Ovary (tissue), 3 donors: ENCODE measurements at regions not wholly inside any gene's neighbourhood (a gene's known extent, or its start where the extent isn't known, plus 50 kb on each side); places are given as distances from the start of the nearest gene placed in this dataset.

Experiments used
- CTCF ChIP-seq, 3 donors: fragments of 450-650 bp in 2 of 3; fragments of 200-600 bp in 1 of 3; IDR thresholded peaks; one replicate each; pipeline versions ENCODE4 v1.5.1 to v1.8.0; 2016 to 2022; ENCODE audit warnings: antibody characterized with exemption in 3 of 3, mild to moderate bottlenecking in 1 of 3
- EP300 ChIP-seq: sonication (generic); formaldehyde crosslinking; IDR thresholded peaks from one replicate; pipeline ENCODE4 v1.6.1; 2017; ENCODE audit warnings: antibody characterized with exemption
- donor health status: DM: no; HTN: no; CAD: no.

- TF ChIP-seq CTCF (IDR thresholded peaks at IDR 0.05) (no peak), EP300 (no peak)
Measured at GRCh38 chr5:54841481-54841880, 143.9 kb downstream of the ESM1 start.
